ENCODE measurements at regions not wholly inside any gene's neighbourhood (a gene's known extent, or its start where the extent isn't known, plus 50 kb on each side); places are given as distances from the start of the nearest gene placed in this dataset.

GRCh38 chr6:99138445-99138844 lies 190.7 kb upstream of the FBXL4 start:
- no peak for TF ChIP-seq POLR2AphosphoS5 (IDR thresholded peaks at IDR 0.05)
- TF ChIP-seq CTCF (IDR thresholded peaks at IDR 0.05) = no peak

Data from breast epithelium (tissue), 3 donors.